Left ventricle myocardium inferior (tissue), 1 donor: ENCODE measurements at regions not wholly inside any gene's neighbourhood (a gene's known extent, or its start where the extent isn't known, plus 50 kb on each side); places are given as distances from the start of the nearest gene placed in this dataset.

Source experiments
- DNase-seq: peaks from one replicate; pipeline ENCODE4 v3.0.0-alpha.2; 2020
- H3K27ac ChIP-seq: fragments of 200-600 bp; replicated peaks from 2 replicates; pipeline ENCODE4 v1.8.0; 2021
- H3K27me3 ChIP-seq: fragments of 200-600 bp; 2 replicates; pipeline ENCODE4 v1.8.0; 2021; ENCODE audit warnings: low read depth
- H3K36me3 ChIP-seq: fragments of 200-600 bp; 2 replicates; pipeline ENCODE4 v1.8.0; 2021
- H3K4me1 ChIP-seq: fragments of 200-600 bp; 2 replicates; pipeline ENCODE4 v1.8.0; 2021
- H3K4me3 ChIP-seq: fragments of 200-600 bp; 2 replicates; pipeline ENCODE4 v1.8.0; 2021; ENCODE audit warnings: mild to moderate bottlenecking, moderate library complexity
- H3K9me3 ChIP-seq: fragments of 200-600 bp; replicated peaks from 2 replicates; pipeline ENCODE4 v1.8.0; 2021
- intact Hi-C: fragments of 100-400 bp; cut with micrococcal nuclease; formaldehyde crosslinking; loops from one replicate; pipeline ENCODE4 v1.11.0; 2022
- TF ChIP-seq, protein P1 (sequence below): fragments of 200-600 bp; IDR thresholded peaks from 2 replicates; pipeline ENCODE4 v1.8.0; 2021; ENCODE audit warnings: antibody characterized with exemption, mild to moderate bottlenecking, borderline replicate concordance
- donor health status: DM: no; HTN: yes; CAD: no; lungs with severe emphysema.

DNA sequence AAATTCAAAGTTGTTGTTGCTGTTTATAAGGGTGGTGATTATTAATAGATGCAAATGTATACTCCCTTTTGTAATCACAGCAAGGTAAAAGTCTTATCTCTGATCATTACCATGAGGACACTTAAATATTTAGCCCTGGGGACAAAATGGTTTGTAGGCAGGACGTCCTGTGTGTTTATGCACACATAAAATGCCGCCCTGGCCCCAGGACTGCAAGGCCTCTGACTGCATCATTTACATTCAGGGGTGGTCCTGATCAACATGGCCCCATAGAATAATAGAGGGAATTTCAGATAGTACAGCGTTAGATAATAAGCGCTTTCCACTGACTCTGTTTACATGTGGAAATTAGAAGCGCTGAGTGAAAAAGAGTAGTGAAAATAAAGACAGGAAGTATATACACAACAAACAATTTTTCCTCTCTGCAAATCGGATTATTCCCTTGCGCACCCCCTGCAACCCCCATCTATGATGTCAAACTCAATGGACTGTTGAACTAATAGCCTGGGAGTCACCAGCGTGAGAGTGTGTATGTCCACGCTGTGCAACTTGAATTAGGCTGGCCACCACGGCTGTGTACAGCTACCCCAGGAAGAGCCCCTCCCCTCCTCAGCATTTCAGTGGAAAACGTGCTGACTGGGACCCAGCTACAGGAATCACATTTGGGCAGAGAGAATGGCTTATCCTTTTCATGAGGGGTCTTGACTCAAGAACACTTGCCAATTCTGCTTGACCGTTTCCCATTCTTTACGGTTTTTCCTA, 291.5 kb downstream of the SOX11 start:
- Histone ChIP-seq H3K27me3 (peaks cover 62% of the 10 kb centered on the region), H3K4me3 (no peak overlapping the region), H3K9me3 (no peaks in the 10 kb centered on the region), H3K36me3 (no peaks in the 10 kb centered on the region), H3K27ac (no peak overlapping the region), H3K4me1 (no peaks in the 10 kb centered on the region)
- TF ChIP-seq, protein P1, sequence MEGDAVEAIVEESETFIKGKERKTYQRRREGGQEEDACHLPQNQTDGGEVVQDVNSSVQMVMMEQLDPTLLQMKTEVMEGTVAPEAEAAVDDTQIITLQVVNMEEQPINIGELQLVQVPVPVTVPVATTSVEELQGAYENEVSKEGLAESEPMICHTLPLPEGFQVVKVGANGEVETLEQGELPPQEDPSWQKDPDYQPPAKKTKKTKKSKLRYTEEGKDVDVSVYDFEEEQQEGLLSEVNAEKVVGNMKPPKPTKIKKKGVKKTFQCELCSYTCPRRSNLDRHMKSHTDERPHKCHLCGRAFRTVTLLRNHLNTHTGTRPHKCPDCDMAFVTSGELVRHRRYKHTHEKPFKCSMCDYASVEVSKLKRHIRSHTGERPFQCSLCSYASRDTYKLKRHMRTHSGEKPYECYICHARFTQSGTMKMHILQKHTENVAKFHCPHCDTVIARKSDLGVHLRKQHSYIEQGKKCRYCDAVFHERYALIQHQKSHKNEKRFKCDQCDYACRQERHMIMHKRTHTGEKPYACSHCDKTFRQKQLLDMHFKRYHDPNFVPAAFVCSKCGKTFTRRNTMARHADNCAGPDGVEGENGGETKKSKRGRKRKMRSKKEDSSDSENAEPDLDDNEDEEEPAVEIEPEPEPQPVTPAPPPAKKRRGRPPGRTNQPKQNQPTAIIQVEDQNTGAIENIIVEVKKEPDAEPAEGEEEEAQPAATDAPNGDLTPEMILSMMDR = no peak
- no peak for DNase-seq
- intact Hi-C loops = no loop called here

DNA sequence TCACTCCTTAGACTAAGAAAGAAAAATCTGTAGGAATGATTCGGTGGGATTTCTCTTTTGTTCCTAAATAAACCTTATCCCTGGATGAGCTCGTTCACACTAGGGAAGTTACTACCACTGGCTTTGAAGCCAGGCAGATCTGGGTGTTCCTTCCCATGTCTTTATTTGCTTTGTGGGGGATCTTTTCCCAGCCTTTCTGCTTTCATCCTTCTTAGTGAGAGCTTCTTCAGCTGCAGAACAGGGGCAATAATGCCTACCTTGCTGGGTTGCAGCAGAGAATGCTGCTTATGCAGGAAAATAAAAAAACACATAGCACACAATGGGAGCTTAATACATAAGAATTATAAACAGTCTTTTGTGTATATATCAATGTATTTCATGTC, 292.1 kb downstream of the SOX11 start:
- H3K4me3 ChIP-seq = no peak overlapping the region
- no peaks in the 10 kb centered on the region for H3K9me3 ChIP-seq
- intact Hi-C loops = no loop called here
- DNase-seq = no peak
- no peak overlapping the region for H3K27ac ChIP-seq
- H3K27me3 ChIP-seq = peaks cover 61% of the 10 kb centered on the region
- H3K36me3 ChIP-seq = no peaks in the 10 kb centered on the region
- H3K4me1 ChIP-seq = no peaks in the 10 kb centered on the region
- TF ChIP-seq, protein P1 = no peak

DNA sequence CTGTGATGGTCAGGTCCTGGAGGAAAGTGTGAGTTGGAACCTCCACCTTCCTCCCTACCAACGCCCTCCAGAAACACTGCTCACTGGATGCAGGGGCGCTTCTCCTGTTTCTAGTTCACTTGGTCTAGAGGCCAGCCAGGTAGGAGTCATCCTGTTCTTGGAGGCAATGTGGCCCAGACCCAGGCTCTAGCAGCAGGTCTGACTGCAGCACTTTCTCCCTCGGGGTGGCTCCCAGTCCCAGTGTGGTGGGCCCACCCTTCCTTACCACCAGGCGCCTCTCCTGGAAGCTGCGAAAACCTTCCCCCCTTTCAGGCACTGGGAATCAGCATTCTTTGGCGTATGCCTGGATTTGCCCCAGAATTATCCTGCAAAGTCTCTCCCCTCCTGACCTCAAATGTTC, 292.8 kb downstream of the SOX11 start:
- no peak for DNase-seq
- no peaks in the 10 kb centered on the region for H3K4me1 ChIP-seq
- H3K27ac ChIP-seq = no peak overlapping the region
- H3K36me3 ChIP-seq = no peaks in the 10 kb centered on the region
- intact Hi-C loops = no loop called here
- H3K27me3 ChIP-seq = peaks cover 54% of the 10 kb centered on the region
- no peak overlapping the region for H3K4me3 ChIP-seq
- H3K9me3 ChIP-seq = no peaks in the 10 kb centered on the region
- TF ChIP-seq, protein P1 = no peak

DNA sequence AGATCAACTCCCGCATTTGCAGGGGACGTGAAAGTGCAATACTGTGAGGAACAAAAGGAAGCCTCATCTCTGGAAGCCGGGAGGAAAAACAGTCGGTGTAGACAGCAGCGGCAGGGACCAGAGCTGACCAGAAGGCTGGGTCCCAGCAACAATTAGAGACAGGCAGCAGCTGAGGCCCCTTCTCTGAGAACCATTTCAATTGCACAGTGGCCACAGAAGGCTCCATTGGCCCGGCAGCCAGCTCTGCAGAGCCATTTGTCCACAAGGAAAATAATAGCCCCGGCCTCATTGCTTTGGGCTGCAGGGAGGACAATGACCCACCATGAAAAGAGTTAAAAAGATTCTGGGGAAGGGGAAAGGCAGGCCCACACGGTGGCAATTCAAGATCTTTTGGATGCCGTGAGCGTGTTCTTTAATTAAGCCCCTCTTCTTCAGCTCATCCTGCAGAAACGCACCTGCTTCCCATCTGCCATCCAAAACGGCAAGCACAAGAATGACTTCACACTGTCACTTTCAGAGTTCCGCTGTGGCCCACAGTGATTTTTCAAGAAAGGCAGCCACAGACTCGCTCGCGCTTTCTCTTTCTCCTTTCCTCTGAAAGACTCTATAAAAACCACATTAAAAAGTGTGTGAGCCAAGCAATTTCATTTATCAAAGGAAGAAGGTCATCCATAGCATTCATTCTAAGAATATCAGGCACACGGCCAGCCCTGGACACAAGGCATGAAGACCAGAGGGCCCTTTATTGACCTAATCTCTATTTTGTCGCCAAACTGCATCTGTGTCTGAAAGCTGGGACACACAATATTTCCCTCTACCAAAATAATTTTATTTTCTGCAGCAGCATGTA, 293.6 kb downstream of the SOX11 start:
- H3K9me3 ChIP-seq = no peaks in the 10 kb centered on the region
- TF ChIP-seq, protein P1 = no peak
- no peak overlapping the region for H3K4me3 ChIP-seq
- H3K27me3 ChIP-seq = peaks cover 54% of the 10 kb centered on the region
- intact Hi-C loops = no loop called here
- no peaks in the 10 kb centered on the region for H3K4me1 ChIP-seq
- no peaks in the 10 kb centered on the region for H3K36me3 ChIP-seq
- no peak for DNase-seq
- H3K27ac ChIP-seq = no peak overlapping the region

DNA sequence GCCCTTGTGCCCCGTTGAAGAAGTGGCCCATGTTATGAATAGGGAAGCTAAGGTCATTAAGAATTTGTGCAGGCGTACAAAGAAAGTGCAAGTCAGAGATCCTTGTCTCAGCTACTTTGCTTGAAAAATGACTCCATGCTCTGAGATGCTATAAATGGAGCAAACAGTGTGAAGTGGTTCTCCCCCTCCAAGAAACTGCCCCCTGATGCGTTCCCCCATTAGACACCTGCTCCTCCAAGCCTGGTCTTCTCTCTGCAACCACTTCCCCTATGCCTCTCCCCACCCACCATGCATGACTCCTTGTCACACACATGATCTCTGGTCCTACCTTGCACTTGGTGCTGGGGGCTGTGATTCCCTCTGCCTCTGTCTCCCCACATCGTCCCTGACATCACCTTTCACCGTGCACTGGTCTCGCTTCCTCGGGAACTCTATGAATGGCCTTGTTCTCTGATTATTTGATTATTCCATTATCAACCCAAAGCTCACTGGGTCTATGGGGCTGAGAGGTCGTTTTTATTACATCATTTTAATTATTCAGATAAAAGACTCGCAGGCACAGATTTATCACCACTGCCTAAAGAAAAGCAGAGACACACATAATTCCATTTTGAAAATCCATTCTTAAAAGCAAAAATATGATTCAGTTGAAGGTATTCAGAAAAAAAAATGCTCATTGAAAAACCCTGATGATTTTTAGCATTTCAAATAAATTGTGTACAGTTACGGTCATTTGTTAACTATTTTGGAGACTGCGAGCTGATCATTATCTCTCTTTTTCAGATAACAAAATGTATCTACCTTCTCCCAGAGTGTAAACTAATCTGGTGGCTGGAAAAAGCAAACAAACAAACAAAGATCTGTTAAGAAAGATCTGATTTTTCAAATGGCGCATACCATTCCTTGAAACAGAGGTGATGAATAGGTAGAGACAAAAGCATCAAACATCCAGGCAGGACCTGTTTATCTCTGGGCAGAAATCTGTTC, 294.9 kb downstream of the SOX11 start:
- peaks cover 45% of the 10 kb centered on the region for H3K27me3 ChIP-seq
- no peaks in the 10 kb centered on the region for H3K36me3 ChIP-seq
- H3K27ac ChIP-seq = no peak overlapping the region
- TF ChIP-seq, protein P1 = no peak
- peaks cover 10% of the 10 kb centered on the region for H3K4me1 ChIP-seq
- no peak overlapping the region for H3K4me3 ChIP-seq
- intact Hi-C loops = no loop called here
- no peak for DNase-seq
- H3K9me3 ChIP-seq = no peaks in the 10 kb centered on the region
